ENCODE measurements at regions not wholly inside any gene's neighbourhood (a gene's known extent, or its start where the extent isn't known, plus 50 kb on each side); places are given as distances from the start of the nearest gene placed in this dataset.

DNA sequence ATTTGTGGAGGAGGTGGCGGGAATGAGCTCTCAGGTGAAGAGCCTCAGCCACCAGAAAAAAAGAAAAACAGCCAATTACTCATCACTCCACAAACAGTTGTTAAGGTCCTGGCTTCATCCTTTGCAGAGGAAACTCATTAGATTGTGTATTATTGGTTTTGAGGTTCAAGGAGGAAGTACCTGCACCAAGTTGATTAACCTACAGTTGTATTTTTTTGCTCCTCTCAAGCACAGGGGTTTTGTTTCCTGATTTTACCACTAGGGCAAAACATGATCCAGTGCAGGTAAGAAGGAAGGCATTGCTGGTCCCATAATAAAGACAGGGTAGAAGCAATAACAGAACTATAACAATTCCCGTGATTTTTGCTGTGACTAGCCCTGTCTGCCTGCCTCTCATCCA is 84.0 kb upstream of the QRFPR start:
- Histone ChIP-seq H3K27ac (ENCODE audit: low read depth) (no peak overlapping the region), H3K4me3 (no peak overlapping the region), H3K36me3 (ENCODE audit: insufficient read depth) (no peaks in the 10 kb centered on the region), H2AFZ (0 out of 2 replicates have a peak overlapping the region, but pooled peaks have one; percentile 30), H4K20me1 (replicated peaks; ENCODE audit: insufficient read depth) (no peaks in the 10 kb centered on the region), H3K4me1 (ENCODE audit: insufficient read depth) (no peaks in the 10 kb centered on the region), H3K4me2 (no peak overlapping the region), H3K79me2 (replicated peaks; ENCODE audit: insufficient read depth) (no peaks in the 10 kb centered on the region), H3K9me2 (ENCODE audit: insufficient read depth) (no peaks in the 10 kb centered on the region), H3F3A (replicated peaks; ENCODE audit: low read depth) (no peaks in the 10 kb centered on the region), H3K27me3 (ENCODE audit: insufficient read depth) (no peaks in the 10 kb centered on the region)
- Mint-ChIP-seq H3K4me3 (no peak overlapping the region), H3K9me3 (peaks cover 23% of the 10 kb centered on the region), H3K27me3 (ENCODE audit: insufficient read depth, low read depth, poor library complexity) (peaks cover 2% of the 10 kb centered on the region), H3K4me1 (peaks cover 2% of the 10 kb centered on the region; the same call in 1 of the 3 replicates), H3K36me3 (ENCODE audit: low read depth) (peaks cover 8% of the 10 kb centered on the region), H3K27ac (no peak overlapping the region)
- peak; percentile 63 for ATAC-seq
- DNase-seq (ENCODE audit: low spot score): peak; percentile 37
- TF ChIP-seq STAT1 (IDR thresholded peaks at IDR 0.05; ENCODE audit: unreplicated experiment): no peak
- TF ChIP-seq NANOG (IDR thresholded peaks at IDR 0.05; ENCODE audit: borderline replicate concordance): no peak
- TF ChIP-seq, protein P1, sequence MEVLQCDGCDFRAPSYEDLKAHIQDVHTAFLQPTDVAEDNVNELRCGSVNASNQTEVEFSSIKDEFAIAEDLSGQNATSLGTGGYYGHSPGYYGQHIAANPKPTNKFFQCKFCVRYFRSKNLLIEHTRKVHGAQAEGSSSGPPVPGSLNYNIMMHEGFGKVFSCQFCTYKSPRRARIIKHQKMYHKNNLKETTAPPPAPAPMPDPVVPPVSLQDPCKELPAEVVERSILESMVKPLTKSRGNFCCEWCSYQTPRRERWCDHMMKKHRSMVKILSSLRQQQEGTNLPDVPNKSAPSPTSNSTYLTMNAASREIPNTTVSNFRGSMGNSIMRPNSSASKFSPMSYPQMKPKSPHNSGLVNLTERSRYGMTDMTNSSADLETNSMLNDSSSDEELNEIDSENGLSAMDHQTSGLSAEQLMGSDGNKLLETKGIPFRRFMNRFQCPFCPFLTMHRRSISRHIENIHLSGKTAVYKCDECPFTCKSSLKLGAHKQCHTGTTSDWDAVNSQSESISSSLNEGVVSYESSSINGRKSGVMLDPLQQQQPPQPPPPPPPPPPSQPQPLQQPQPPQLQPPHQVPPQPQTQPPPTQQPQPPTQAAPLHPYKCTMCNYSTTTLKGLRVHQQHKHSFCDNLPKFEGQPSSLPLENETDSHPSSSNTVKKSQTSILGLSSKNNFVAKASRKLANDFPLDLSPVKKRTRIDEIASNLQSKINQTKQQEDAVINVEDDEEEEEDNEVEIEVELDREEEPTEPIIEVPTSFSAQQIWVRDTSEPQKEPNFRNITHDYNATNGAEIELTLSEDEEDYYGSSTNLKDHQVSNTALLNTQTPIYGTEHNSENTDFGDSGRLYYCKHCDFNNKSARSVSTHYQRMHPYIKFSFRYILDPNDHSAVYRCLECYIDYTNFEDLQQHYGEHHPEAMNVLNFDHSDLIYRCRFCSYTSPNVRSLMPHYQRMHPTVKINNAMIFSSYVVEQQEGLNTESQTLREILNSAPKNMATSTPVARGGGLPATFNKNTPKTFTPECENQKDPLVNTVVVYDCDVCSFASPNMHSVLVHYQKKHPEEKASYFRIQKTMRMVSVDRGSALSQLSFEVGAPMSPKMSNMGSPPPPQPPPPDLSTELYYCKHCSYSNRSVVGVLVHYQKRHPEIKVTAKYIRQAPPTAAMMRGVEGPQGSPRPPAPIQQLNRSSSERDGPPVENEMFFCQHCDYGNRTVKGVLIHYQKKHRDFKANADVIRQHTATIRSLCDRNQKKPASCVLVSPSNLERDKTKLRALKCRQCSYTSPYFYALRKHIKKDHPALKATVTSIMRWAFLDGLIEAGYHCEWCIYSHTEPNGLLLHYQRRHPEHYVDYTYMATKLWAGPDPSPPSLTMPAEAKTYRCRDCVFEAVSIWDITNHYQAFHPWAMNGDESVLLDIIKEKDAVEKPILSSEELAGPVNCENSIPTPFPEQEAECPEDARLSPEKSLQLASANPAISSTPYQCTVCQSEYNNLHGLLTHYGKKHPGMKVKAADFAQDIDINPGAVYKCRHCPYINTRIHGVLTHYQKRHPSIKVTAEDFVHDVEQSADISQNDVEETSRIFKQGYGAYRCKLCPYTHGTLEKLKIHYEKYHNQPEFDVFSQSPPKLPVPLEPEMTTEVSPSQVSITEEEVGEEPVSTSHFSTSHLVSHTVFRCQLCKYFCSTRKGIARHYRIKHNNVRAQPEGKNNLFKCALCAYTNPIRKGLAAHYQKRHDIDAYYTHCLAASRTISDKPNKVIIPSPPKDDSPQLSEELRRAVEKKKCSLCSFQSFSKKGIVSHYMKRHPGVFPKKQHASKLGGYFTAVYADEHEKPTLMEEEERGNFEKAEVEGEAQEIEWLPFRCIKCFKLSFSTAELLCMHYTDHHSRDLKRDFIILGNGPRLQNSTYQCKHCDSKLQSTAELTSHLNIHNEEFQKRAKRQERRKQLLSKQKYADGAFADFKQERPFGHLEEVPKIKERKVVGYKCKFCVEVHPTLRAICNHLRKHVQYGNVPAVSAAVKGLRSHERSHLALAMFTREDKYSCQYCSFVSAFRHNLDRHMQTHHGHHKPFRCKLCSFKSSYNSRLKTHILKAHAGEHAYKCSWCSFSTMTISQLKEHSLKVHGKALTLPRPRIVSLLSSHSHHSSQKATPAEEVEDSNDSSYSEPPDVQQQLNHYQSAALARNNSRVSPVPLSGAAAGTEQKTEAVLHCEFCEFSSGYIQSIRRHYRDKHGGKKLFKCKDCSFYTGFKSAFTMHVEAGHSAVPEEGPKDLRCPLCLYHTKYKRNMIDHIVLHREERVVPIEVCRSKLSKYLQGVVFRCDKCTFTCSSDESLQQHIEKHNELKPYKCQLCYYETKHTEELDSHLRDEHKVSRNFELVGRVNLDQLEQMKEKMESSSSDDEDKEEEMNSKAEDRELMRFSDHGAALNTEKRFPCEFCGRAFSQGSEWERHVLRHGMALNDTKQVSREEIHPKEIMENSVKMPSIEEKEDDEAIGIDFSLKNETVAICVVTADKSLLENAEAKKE (CRISPR knock-in tag; IDR thresholded peaks at IDR 0.05): no peak
- TF ChIP-seq EZH2 (IDR thresholded peaks at IDR 0.05; ENCODE audit: low read depth, unreplicated experiment): no peak
- TF ChIP-seq JUNB (IDR thresholded peaks at IDR 0.05; ENCODE audit: unreplicated experiment): no peak
- TF ChIP-seq CTCF (conservative IDR thresholded peaks at IDR 0.05; ENCODE audit: low read depth in 2 of 2): peak in 1 of 2 experiments; percentile 34; a peak in 2 of 4 replicates
- no peak for TF ChIP-seq ZNF114 (CRISPR knock-in tag; IDR thresholded peaks at IDR 0.05)
- TF ChIP-seq, protein P2, sequence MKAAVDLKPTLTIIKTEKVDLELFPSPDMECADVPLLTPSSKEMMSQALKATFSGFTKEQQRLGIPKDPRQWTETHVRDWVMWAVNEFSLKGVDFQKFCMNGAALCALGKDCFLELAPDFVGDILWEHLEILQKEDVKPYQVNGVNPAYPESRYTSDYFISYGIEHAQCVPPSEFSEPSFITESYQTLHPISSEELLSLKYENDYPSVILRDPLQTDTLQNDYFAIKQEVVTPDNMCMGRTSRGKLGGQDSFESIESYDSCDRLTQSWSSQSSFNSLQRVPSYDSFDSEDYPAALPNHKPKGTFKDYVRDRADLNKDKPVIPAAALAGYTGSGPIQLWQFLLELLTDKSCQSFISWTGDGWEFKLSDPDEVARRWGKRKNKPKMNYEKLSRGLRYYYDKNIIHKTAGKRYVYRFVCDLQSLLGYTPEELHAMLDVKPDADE (IDR thresholded peaks at IDR 0.05): no peak

All from GM23338 (cell line).